ENCODE measurements at regions not wholly inside any gene's neighbourhood (a gene's known extent, or its start where the extent isn't known, plus 50 kb on each side); places are given as distances from the start of the nearest gene placed in this dataset.

DNA sequence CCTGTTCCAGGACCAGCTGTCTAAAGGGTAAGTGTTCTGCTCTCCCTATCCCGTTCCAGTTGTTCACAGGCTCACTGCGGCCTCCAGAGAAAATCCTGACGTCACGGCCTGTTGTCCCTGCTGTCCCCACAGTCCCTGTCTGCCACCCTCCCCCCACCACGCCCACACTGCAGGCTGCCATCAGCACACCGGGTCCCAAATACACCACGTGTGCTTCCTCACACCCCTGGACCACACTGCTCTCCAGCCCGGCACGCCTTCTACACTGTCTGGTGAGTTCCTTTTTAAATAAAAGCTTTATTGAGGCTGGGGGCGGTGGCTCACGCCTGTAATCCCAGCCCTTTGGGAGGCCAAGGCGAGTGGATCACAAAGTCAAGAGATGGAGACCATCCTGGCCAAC, 88.3 kb upstream of the RUFY1 start:
- TF ChIP-seq, protein P1, sequence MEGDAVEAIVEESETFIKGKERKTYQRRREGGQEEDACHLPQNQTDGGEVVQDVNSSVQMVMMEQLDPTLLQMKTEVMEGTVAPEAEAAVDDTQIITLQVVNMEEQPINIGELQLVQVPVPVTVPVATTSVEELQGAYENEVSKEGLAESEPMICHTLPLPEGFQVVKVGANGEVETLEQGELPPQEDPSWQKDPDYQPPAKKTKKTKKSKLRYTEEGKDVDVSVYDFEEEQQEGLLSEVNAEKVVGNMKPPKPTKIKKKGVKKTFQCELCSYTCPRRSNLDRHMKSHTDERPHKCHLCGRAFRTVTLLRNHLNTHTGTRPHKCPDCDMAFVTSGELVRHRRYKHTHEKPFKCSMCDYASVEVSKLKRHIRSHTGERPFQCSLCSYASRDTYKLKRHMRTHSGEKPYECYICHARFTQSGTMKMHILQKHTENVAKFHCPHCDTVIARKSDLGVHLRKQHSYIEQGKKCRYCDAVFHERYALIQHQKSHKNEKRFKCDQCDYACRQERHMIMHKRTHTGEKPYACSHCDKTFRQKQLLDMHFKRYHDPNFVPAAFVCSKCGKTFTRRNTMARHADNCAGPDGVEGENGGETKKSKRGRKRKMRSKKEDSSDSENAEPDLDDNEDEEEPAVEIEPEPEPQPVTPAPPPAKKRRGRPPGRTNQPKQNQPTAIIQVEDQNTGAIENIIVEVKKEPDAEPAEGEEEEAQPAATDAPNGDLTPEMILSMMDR (IDR thresholded peaks at IDR 0.05; ENCODE audit: low read depth, low read length, missing input control), result no peak
- TF ChIP-seq, protein P2, sequence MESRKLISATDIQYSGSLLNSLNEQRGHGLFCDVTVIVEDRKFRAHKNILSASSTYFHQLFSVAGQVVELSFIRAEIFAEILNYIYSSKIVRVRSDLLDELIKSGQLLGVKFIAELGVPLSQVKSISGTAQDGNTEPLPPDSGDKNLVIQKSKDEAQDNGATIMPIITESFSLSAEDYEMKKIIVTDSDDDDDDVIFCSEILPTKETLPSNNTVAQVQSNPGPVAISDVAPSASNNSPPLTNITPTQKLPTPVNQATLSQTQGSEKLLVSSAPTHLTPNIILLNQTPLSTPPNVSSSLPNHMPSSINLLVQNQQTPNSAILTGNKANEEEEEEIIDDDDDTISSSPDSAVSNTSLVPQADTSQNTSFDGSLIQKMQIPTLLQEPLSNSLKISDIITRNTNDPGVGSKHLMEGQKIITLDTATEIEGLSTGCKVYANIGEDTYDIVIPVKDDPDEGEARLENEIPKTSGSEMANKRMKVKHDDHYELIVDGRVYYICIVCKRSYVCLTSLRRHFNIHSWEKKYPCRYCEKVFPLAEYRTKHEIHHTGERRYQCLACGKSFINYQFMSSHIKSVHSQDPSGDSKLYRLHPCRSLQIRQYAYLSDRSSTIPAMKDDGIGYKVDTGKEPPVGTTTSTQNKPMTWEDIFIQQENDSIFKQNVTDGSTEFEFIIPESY (IDR thresholded peaks at IDR 0.05), result no peak
- TF ChIP-seq YY1 (IDR thresholded peaks at IDR 0.05) (no peak), RAD21 (IDR thresholded peaks at IDR 0.05) (no peak), JUND (IDR thresholded peaks at IDR 0.05) (no peak), HNF4G (IDR thresholded peaks at IDR 0.05) (no peak), FOXA1 (IDR thresholded peaks at IDR 0.05) (no peak), TAF1 (conservative IDR thresholded peaks at IDR 0.05) (no peak), SP1 (IDR thresholded peaks at IDR 0.05) (no peak), EGR1 (IDR thresholded peaks at IDR 0.05; ENCODE audit: low read depth in 2 of 2) (no peak)
- TF ChIP-seq, protein P3, sequence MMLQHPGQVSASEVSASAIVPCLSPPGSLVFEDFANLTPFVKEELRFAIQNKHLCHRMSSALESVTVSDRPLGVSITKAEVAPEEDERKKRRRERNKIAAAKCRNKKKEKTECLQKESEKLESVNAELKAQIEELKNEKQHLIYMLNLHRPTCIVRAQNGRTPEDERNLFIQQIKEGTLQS (IDR thresholded peaks at IDR 0.05), result no peak
- TF ChIP-seq, protein P4, sequence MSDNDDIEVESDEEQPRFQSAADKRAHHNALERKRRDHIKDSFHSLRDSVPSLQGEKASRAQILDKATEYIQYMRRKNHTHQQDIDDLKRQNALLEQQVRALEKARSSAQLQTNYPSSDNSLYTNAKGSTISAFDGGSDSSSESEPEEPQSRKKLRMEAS (IDR thresholded peaks at IDR 0.05), result no peak
- TF ChIP-seq, protein P5, sequence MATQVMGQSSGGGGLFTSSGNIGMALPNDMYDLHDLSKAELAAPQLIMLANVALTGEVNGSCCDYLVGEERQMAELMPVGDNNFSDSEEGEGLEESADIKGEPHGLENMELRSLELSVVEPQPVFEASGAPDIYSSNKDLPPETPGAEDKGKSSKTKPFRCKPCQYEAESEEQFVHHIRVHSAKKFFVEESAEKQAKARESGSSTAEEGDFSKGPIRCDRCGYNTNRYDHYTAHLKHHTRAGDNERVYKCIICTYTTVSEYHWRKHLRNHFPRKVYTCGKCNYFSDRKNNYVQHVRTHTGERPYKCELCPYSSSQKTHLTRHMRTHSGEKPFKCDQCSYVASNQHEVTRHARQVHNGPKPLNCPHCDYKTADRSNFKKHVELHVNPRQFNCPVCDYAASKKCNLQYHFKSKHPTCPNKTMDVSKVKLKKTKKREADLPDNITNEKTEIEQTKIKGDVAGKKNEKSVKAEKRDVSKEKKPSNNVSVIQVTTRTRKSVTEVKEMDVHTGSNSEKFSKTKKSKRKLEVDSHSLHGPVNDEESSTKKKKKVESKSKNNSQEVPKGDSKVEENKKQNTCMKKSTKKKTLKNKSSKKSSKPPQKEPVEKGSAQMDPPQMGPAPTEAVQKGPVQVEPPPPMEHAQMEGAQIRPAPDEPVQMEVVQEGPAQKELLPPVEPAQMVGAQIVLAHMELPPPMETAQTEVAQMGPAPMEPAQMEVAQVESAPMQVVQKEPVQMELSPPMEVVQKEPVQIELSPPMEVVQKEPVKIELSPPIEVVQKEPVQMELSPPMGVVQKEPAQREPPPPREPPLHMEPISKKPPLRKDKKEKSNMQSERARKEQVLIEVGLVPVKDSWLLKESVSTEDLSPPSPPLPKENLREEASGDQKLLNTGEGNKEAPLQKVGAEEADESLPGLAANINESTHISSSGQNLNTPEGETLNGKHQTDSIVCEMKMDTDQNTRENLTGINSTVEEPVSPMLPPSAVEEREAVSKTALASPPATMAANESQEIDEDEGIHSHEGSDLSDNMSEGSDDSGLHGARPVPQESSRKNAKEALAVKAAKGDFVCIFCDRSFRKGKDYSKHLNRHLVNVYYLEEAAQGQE (IDR thresholded peaks at IDR 0.05), result no peak

All from liver (tissue), 3 donors.